ENCODE measurements at regions not wholly inside any gene's neighbourhood (a gene's known extent, or its start where the extent isn't known, plus 50 kb on each side); places are given as distances from the start of the nearest gene placed in this dataset.

DNA sequence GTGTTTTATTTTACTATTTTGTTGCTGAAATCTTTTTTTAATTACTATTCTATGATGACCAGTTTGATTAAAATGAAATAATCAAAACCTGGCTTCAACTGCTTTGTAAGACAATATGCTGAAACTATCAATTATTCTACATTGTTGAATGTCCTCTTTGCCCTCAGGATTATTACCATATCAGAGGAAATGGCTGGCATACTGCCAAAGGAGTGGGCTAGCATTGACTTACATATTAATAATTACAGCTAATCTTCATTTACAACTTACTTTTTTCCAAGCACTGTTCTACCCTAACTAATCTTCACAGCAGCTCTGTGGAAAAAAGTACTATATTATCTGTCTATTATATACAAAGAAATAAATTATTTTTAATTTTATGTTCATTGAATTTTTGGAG lies 560.5 kb downstream of the BCKDHB start:
- no peak overlapping the region for H2BK5ac ChIP-seq (ENCODE audit: low read length)
- H3K9me3 ChIP-seq (replicated peaks in 1 of 2; ENCODE audit: control insufficient read depth in 2 of 2, insufficient read depth in 1 of 2, low read depth in 1 of 2, low read length in 2 of 2), result no peaks in the 10 kb centered on the region
- no peak overlapping the region for H2AK5ac ChIP-seq (ENCODE audit: low read depth, low read length)
- H3K9ac ChIP-seq (ENCODE audit: low read depth, low read length, poor library complexity), result no peak overlapping the region
- no peak overlapping the region for H2BK15ac ChIP-seq (ENCODE audit: low read length)
- DNase-seq (ENCODE audit: low spot score), result no peak
- H3K23ac ChIP-seq (ENCODE audit: low read depth, low read length, poor library complexity), result no peak overlapping the region
- H3K4ac ChIP-seq (ENCODE audit: low read length), result no peak overlapping the region
- no peak overlapping the region for H4K8ac ChIP-seq (ENCODE audit: low read depth, low read length)
- H2AFZ ChIP-seq (ENCODE audit: low read length), result no peak overlapping the region
- no peak overlapping the region for H3K14ac ChIP-seq (ENCODE audit: low read length)
- no peak overlapping the region for H3K4me3 ChIP-seq (ENCODE audit: low read length in 2 of 2)
- H3K4me1 ChIP-seq (ENCODE audit: control insufficient read depth in 2 of 2, insufficient read depth in 1 of 2, low read depth in 1 of 2, low read length in 2 of 2), result no peaks in the 10 kb centered on the region
- no peak overlapping the region for H2BK12ac ChIP-seq (ENCODE audit: low read length)
- H3K79me1 ChIP-seq (ENCODE audit: low read depth, low read length), result no peaks in the 10 kb centered on the region
- H3K27ac ChIP-seq (replicated peaks; ENCODE audit: low read length), result no peak overlapping the region
- H3K36me3 ChIP-seq (replicated peaks in 1 of 2; ENCODE audit: control insufficient read depth in 2 of 2, insufficient read depth in 2 of 2, low read length in 2 of 2), result no peaks in the 10 kb centered on the region
- no peak overlapping the region for H3K4me2 ChIP-seq (ENCODE audit: insufficient read depth, low read length, poor library complexity, severe bottlenecking)
- no peak overlapping the region for H3K18ac ChIP-seq (ENCODE audit: low read length)
- no peak overlapping the region for H2BK120ac ChIP-seq (ENCODE audit: low read depth, low read length)
- H4K91ac ChIP-seq (ENCODE audit: low read depth, low read length, poor library complexity), result no peak overlapping the region
- no peaks in the 10 kb centered on the region for H3K27me3 ChIP-seq (ENCODE audit: control insufficient read depth in 3 of 3, insufficient read depth in 3 of 3, low read depth in 1 of 3, low read length in 3 of 3)

DNA sequence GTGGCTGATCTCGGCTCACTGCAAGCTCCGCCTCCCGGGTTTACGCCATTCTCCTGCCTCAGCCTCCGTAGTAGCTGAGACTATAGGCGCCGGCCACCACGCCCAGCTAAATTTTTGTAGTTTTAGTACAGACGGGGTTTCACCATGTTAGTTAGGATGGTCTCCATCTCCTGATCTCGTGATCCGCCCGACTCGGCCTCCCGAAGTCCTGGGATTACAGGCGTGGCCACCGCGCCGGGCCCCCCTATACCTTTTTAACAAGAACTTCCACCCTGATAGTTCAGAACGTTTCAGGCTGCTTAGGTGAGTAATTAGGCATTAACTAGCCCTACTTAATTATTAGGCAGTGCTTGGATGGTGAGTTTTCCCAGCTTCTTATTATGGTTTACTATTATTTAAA lies 552.5 kb downstream of the BCKDHB start:
- no peak overlapping the region for H3K18ac ChIP-seq (ENCODE audit: low read length)
- H2BK12ac ChIP-seq (ENCODE audit: low read length), result no peak overlapping the region
- no peak overlapping the region for H3K14ac ChIP-seq (ENCODE audit: low read length)
- H3K27ac ChIP-seq (replicated peaks; ENCODE audit: low read length), result no peak overlapping the region
- H3K4me1 ChIP-seq (ENCODE audit: control insufficient read depth in 2 of 2, insufficient read depth in 1 of 2, low read depth in 1 of 2, low read length in 2 of 2), result no peaks in the 10 kb centered on the region
- no peak overlapping the region for H3K4ac ChIP-seq (ENCODE audit: low read length)
- no peaks in the 10 kb centered on the region for H3K79me1 ChIP-seq (ENCODE audit: low read depth, low read length)
- H3K36me3 ChIP-seq (replicated peaks in 1 of 2; ENCODE audit: control insufficient read depth in 2 of 2, insufficient read depth in 2 of 2, low read length in 2 of 2), result no peaks in the 10 kb centered on the region
- no peak for DNase-seq (ENCODE audit: low spot score)
- H3K4me3 ChIP-seq (ENCODE audit: low read length in 2 of 2), result no peak overlapping the region
- no peaks in the 10 kb centered on the region for H3K27me3 ChIP-seq (ENCODE audit: control insufficient read depth in 3 of 3, insufficient read depth in 3 of 3, low read depth in 1 of 3, low read length in 3 of 3)
- no peak overlapping the region for H3K23ac ChIP-seq (ENCODE audit: low read depth, low read length, poor library complexity)
- WGBS, 2 donors (ENCODE audit: extremely low coverage in 2 of 2, insufficient read length in 2 of 2, insufficient replicate concordance in 1 of 2), result no CpG with 5 or more reads among the region's 19 CpGs
- H3K9me3 ChIP-seq (replicated peaks in 1 of 2; ENCODE audit: control insufficient read depth in 2 of 2, insufficient read depth in 1 of 2, low read depth in 1 of 2, low read length in 2 of 2), result no peaks in the 10 kb centered on the region
- H4K8ac ChIP-seq (ENCODE audit: low read depth, low read length), result no peak overlapping the region
- H2AFZ ChIP-seq (ENCODE audit: low read length), result no peak overlapping the region
- no peak overlapping the region for H2BK120ac ChIP-seq (ENCODE audit: low read depth, low read length)
- no peak overlapping the region for H3K4me2 ChIP-seq (ENCODE audit: insufficient read depth, low read length, poor library complexity, severe bottlenecking)
- no peak overlapping the region for H2AK5ac ChIP-seq (ENCODE audit: low read depth, low read length)
- no peak overlapping the region for H4K91ac ChIP-seq (ENCODE audit: low read depth, low read length, poor library complexity)
- H2BK15ac ChIP-seq (ENCODE audit: low read length), result no peak overlapping the region
- H2BK5ac ChIP-seq (ENCODE audit: low read length), result no peak overlapping the region
- H3K9ac ChIP-seq (ENCODE audit: low read depth, low read length, poor library complexity), result no peak overlapping the region

DNA sequence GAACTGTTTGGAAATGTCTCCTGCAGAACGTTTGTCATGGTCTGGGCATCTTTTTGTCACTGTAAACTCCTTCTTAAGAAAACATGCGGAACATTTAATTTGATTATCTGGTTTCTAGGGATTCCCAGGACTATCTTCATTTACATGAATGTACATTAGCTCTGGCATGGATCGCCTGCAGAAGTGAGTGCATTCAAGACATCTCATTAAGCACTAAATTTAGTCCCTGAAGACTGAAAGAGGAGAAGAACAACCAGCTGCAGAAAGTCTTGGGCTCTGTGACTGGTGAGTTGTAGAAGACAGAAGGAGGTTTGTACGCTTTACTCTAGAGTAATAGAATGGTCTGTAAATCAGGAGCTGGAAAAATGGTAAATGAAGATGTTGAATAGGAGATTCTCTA lies 540.7 kb downstream of the BCKDHB start:
- no peak overlapping the region for H3K9ac ChIP-seq (ENCODE audit: low read depth, low read length, poor library complexity)
- H3K14ac ChIP-seq (ENCODE audit: low read length), result no peak overlapping the region
- no peak overlapping the region for H3K18ac ChIP-seq (ENCODE audit: low read length)
- no peak overlapping the region for H3K4ac ChIP-seq (ENCODE audit: low read length)
- H3K23ac ChIP-seq (ENCODE audit: low read depth, low read length, poor library complexity), result no peak overlapping the region
- no peak overlapping the region for H2AK5ac ChIP-seq (ENCODE audit: low read depth, low read length)
- no peak overlapping the region for H2BK120ac ChIP-seq (ENCODE audit: low read depth, low read length)
- no CpG with 5 or more reads among the region's 4 CpGs for WGBS, 2 donors (ENCODE audit: extremely low coverage in 2 of 2, insufficient read length in 2 of 2, insufficient replicate concordance in 1 of 2)
- no peaks in the 10 kb centered on the region for H3K4me1 ChIP-seq (ENCODE audit: control insufficient read depth in 2 of 2, insufficient read depth in 1 of 2, low read depth in 1 of 2, low read length in 2 of 2)
- no peak overlapping the region for H2BK15ac ChIP-seq (ENCODE audit: low read length)
- H2AFZ ChIP-seq (ENCODE audit: low read length), result no peak overlapping the region
- H4K8ac ChIP-seq (ENCODE audit: low read depth, low read length), result no peak overlapping the region
- no peaks in the 10 kb centered on the region for H3K79me1 ChIP-seq (ENCODE audit: low read depth, low read length)
- no peak overlapping the region for H3K27ac ChIP-seq (replicated peaks; ENCODE audit: low read length)
- H2BK5ac ChIP-seq (ENCODE audit: low read length), result no peak overlapping the region
- H2BK12ac ChIP-seq (ENCODE audit: low read length), result no peak overlapping the region
- no peak overlapping the region for H4K91ac ChIP-seq (ENCODE audit: low read depth, low read length, poor library complexity)
- no peak overlapping the region for H3K4me3 ChIP-seq (ENCODE audit: low read length in 2 of 2)
- H3K27me3 ChIP-seq (ENCODE audit: control insufficient read depth in 3 of 3, insufficient read depth in 3 of 3, low read depth in 1 of 3, low read length in 3 of 3), result no peaks in the 10 kb centered on the region
- H3K4me2 ChIP-seq (ENCODE audit: insufficient read depth, low read length, poor library complexity, severe bottlenecking), result no peak overlapping the region
- H3K36me3 ChIP-seq (replicated peaks in 1 of 2; ENCODE audit: control insufficient read depth in 2 of 2, insufficient read depth in 2 of 2, low read length in 2 of 2), result no peaks in the 10 kb centered on the region
- H3K9me3 ChIP-seq (replicated peaks in 1 of 2; ENCODE audit: control insufficient read depth in 2 of 2, insufficient read depth in 1 of 2, low read depth in 1 of 2, low read length in 2 of 2), result no peaks in the 10 kb centered on the region
- DNase-seq (ENCODE audit: low spot score), result no peak

DNA sequence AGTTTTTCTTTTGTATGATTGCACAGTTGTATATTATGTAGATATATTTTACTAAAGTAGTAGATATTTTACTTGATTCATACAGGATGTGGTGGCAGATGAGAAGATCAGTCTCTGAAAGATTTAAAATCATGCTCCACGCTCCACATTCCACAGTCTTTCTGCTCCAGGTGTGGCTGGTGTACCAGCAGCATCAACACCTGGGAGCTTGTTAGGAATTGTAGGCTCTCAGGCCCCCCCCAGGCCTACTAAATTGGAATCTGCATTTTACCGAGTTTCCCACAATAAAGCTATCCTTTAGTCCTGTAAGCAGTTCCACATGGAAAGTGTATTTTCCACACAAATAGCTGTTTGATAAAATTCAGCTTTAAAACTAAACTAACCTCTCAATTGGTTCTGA lies 537.4 kb downstream of the BCKDHB start:
- H2BK5ac ChIP-seq (ENCODE audit: low read length), result no peak overlapping the region
- no peak overlapping the region for H3K23ac ChIP-seq (ENCODE audit: low read depth, low read length, poor library complexity)
- no peak overlapping the region for H3K14ac ChIP-seq (ENCODE audit: low read length)
- H3K4me2 ChIP-seq (ENCODE audit: insufficient read depth, low read length, poor library complexity, severe bottlenecking), result no peak overlapping the region
- H2BK12ac ChIP-seq (ENCODE audit: low read length), result no peak overlapping the region
- no CpG with 5 or more reads among the region's 2 CpGs for WGBS, 2 donors (ENCODE audit: extremely low coverage in 2 of 2, insufficient read length in 2 of 2, insufficient replicate concordance in 1 of 2)
- H4K8ac ChIP-seq (ENCODE audit: low read depth, low read length), result no peak overlapping the region
- H3K79me1 ChIP-seq (ENCODE audit: low read depth, low read length), result no peaks in the 10 kb centered on the region
- peaks cover 0 to 10% of the 10 kb centered on the region in 2 donors for H3K4me1 ChIP-seq (ENCODE audit: control insufficient read depth in 2 of 2, insufficient read depth in 1 of 2, low read depth in 1 of 2, low read length in 2 of 2)
- no peaks in the 10 kb centered on the region for H3K27me3 ChIP-seq (ENCODE audit: control insufficient read depth in 3 of 3, insufficient read depth in 3 of 3, low read depth in 1 of 3, low read length in 3 of 3)
- no peak overlapping the region for H3K27ac ChIP-seq (replicated peaks; ENCODE audit: low read length)
- no peaks in the 10 kb centered on the region for H3K9me3 ChIP-seq (replicated peaks in 1 of 2; ENCODE audit: control insufficient read depth in 2 of 2, insufficient read depth in 1 of 2, low read depth in 1 of 2, low read length in 2 of 2)
- H3K18ac ChIP-seq (ENCODE audit: low read length), result no peak overlapping the region
- no peak overlapping the region for H4K91ac ChIP-seq (ENCODE audit: low read depth, low read length, poor library complexity)
- H2BK120ac ChIP-seq (ENCODE audit: low read depth, low read length), result no peak overlapping the region
- no peak overlapping the region for H3K4me3 ChIP-seq (ENCODE audit: low read length in 2 of 2)
- no peak overlapping the region for H3K4ac ChIP-seq (ENCODE audit: low read length)
- H2AFZ ChIP-seq (ENCODE audit: low read length), result no peak overlapping the region
- H3K36me3 ChIP-seq (replicated peaks in 1 of 2; ENCODE audit: control insufficient read depth in 2 of 2, insufficient read depth in 2 of 2, low read length in 2 of 2), result no peaks in the 10 kb centered on the region
- H3K9ac ChIP-seq (ENCODE audit: low read depth, low read length, poor library complexity), result no peak overlapping the region
- no peak overlapping the region for H2BK15ac ChIP-seq (ENCODE audit: low read length)
- no peak for DNase-seq (ENCODE audit: low spot score)
- no peak overlapping the region for H2AK5ac ChIP-seq (ENCODE audit: low read depth, low read length)

Measured in neuronal stem cell (in vitro differentiated cells).